Activated T-helper 9 cell treated with anti-CD3 and anti-CD28 coated beads, Interleukin-2, amount 50 U/mL, for 16 hours (primary cell): ENCODE measurements at regions not wholly inside any gene's neighbourhood (a gene's known extent, or its start where the extent isn't known, plus 50 kb on each side); places are given as distances from the start of the nearest gene placed in this dataset.

Experiments
- DNase-seq: peaks from one replicate; pipeline ENCODE4 v3.0.0-alpha.2; 2020; ENCODE audit warnings: low read depth

- no peak for DNase-seq
These were observed 317.7 kb downstream of the MATN1 start for GRCh38 chr1:30405631-30406212.

GRCh38 chr1:30405081-30405480 lies 318.3 kb downstream of the MATN1 start:
- no peak for DNase-seq

- no peak for DNase-seq
These were observed 319.0 kb downstream of the MATN1 start for GRCh38 chr1:30404341-30404740.

GRCh38 chr1:30403726-30404125 lies 319.7 kb downstream of the MATN1 start:
- no peak for DNase-seq

GRCh38 chr1:30403061-30403645 lies 320.2 kb downstream of the MATN1 start:
- no peak for DNase-seq

GRCh38 chr1:30402031-30402430 lies 321.4 kb downstream of the MATN1 start:
- DNase-seq, result no peak

- DNase-seq, result no peak
These were observed 322.9 kb downstream of the MATN1 start for GRCh38 chr1:30400507-30400906.

- DNase-seq, result no peak
These were observed 324.4 kb downstream of the MATN1 start for GRCh38 chr1:30399026-30399425.

- DNase-seq, result no peak
These were observed 325.8 kb downstream of the MATN1 start for GRCh38 chr1:30397576-30397975.

GRCh38 chr1:30395631-30396030 lies 327.8 kb downstream of the MATN1 start:
- no peak for DNase-seq

- DNase-seq, result no peak
These were observed 335.0 kb downstream of the MATN1 start for GRCh38 chr1:30388386-30388785.

GRCh38 chr1:30386156-30386926 lies 337.0 kb downstream of the MATN1 start:
- no peak for DNase-seq

- DNase-seq, result no peak
These were observed 338.0 kb downstream of the MATN1 start for GRCh38 chr1:30385246-30385995.

GRCh38 chr1:30384286-30385245 lies 338.8 kb downstream of the MATN1 start:
- DNase-seq, result no peak

- DNase-seq, result no peak
These were observed 340.1 kb downstream of the MATN1 start for GRCh38 chr1:30383221-30383711.

GRCh38 chr1:30382496-30382895 lies 340.9 kb downstream of the MATN1 start:
- DNase-seq, result no peak

GRCh38 chr1:30381671-30382365 lies 341.6 kb downstream of the MATN1 start:
- no peak for DNase-seq

GRCh38 chr1:30381266-30381665 lies 342.1 kb downstream of the MATN1 start:
- DNase-seq, result no peak

- no peak for DNase-seq
These were observed 342.8 kb downstream of the MATN1 start for GRCh38 chr1:30380625-30380984.

GRCh38 chr1:30379684-30380624 lies 343.4 kb downstream of the MATN1 start:
- no peak for DNase-seq
